ENCODE measurements at regions not wholly inside any gene's neighbourhood (a gene's known extent, or its start where the extent isn't known, plus 50 kb on each side); places are given as distances from the start of the nearest gene placed in this dataset.

DNA sequence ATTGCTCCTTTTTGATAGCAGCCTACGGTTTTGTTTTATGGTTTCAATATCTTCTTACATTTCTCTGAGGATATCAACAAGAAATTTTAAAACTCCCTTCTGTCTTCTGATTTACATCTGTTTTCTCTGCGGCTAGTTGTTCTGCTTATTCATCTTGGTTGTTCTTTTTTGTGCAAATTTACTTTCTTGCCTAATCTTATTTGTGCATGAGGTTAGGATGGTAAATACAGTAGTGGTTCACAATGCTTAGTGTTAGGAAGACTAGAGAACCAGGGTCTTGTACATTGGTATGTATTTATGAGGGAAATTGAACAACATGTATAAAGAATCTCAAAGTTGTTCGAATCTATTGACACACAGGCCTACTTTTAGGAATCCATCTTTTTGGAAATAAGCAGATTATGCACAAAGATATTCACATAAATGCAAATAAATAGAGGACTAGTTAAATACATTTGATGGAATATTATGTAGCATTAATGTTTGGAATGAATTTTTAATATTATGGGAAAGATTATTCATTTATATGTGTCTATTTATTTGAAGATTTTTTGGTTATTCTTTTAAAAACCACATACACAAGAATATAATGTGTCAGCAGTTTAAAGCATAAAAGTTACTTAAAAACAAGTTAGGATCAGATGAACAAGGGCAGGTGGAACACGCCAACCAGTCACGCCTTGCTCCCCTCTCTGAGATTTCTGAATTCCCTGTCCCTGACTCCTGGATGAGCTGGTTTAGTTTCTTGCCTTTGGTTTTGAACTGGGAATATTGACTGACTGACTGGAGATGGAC lies 51.4 kb upstream of the RFC3 start:
- DNase-seq (ENCODE audit: low spot score): no peak
- no peak overlapping the region for H3K27ac ChIP-seq
- TF ChIP-seq CTCF (IDR thresholded peaks at IDR 0.05): no peak
- H3K4me3 ChIP-seq: no peak overlapping the region

GRCh38 chr13:33767140-33767539 lies 50.8 kb upstream of the RFC3 start:
- no peak for TF ChIP-seq CTCF (IDR thresholded peaks at IDR 0.05)
- no peak overlapping the region for H3K4me3 ChIP-seq
- no peak for DNase-seq (ENCODE audit: low spot score)
- no peak overlapping the region for H3K27ac ChIP-seq

All from coronary artery (tissue), 2 donors.